ENCODE measurements at regions not wholly inside any gene's neighbourhood (a gene's known extent, or its start where the extent isn't known, plus 50 kb on each side); places are given as distances from the start of the nearest gene placed in this dataset.

DNA sequence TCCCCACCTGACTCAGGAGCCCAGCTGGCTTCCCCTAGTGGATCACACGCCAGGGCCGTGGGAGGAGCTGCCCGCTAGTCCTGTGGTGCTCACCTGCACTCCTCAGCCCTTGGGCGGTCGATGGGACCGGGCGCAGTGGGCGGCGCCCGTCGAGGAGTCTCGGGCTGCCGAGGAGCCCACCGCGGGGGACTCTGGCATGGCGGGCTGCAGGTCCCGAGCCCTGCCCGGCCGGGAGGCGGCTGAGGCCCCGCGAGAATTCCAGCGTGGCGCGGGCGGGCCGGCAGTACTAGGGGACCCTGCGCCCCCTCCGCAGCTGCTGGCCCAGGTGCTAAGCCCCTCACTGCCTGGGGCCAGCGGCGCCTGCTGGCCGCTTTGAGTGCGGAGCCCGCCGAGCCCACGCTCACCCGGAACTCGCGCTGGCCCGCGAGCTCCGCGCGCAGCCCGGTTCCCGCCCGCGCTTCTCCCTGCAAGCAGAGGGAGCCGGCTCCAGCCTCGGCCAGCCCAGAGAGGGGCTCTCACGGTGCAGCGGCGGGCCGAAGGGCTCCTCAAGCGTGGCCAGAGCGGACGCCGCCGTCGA lies 367.9 kb downstream of the TYW1 start:
- FAIRE-seq (no peak), DNase-seq (ENCODE audit: low read depth in 1 of 2, low spot score in 2 of 2) (peak in 1 of 2 experiments; percentile 65)
- Histone ChIP-seq H3K14ac (ENCODE audit: insufficient read length) (no peak overlapping the region), H2AFZ (ENCODE audit: low read length) (no peak overlapping the region), H2BK15ac (ENCODE audit: low read length) (no peak overlapping the region), H3K56ac (replicated peaks; ENCODE audit: insufficient read length, low read depth, low read length) (no peak overlapping the region), H2BK5ac (ENCODE audit: low read depth, low read length) (no peak overlapping the region), H3K36me3 (ENCODE audit: control insufficient read depth in 2 of 4, insufficient read depth in 4 of 4, low read length in 3 of 4) (no peaks in the 10 kb centered on the region), H2BK12ac (ENCODE audit: low read depth, low read length) (no peak overlapping the region), H2AK5ac (ENCODE audit: low read depth, low read length) (no peak overlapping the region), H2BK120ac (replicated peaks; ENCODE audit: low read depth, low read length) (no peak overlapping the region), H3K23me2 (ENCODE audit: low read depth, low read length) (no peaks in the 10 kb centered on the region), H3K4me1 (replicated peaks in 1 of 4; ENCODE audit: control insufficient read depth in 3 of 4, insufficient read depth in 4 of 4, low read length in 3 of 4) (no peaks in the 10 kb centered on the region), H3K9ac (replicated peaks in 1 of 4; ENCODE audit: extremely low read depth in 1 of 4, low read depth in 3 of 4, low read length in 3 of 4) (no peak overlapping the region), H3K4me2 (ENCODE audit: insufficient read depth in 1 of 2, low read depth in 2 of 2, low read length in 2 of 2) (no peak overlapping the region; a peak in 1 of 4 replicates), H3K4me3 (ENCODE audit: extremely low read depth in 1 of 4, insufficient read depth in 2 of 4, low read depth in 3 of 4, low read length in 4 of 4) (peak overlapping the region in 1 of 4 experiments; percentile 16; a peak in 1 of 8 replicates), H4K91ac (replicated peaks; ENCODE audit: insufficient read length, low read length) (no peak overlapping the region), H3K27me3 (replicated peaks in 1 of 4; ENCODE audit: control insufficient read depth in 3 of 4, extremely low read depth in 1 of 4, insufficient read depth in 3 of 4, low read length in 3 of 4) (no peaks in the 10 kb centered on the region), H3K79me1 (ENCODE audit: low read depth, low read length) (no peaks in the 10 kb centered on the region), H4K8ac (ENCODE audit: extremely low read depth, insufficient read depth, low read length) (no peak overlapping the region), H3K27ac (ENCODE audit: low read depth, low read length) (no peak overlapping the region), H3K4ac (replicated peaks; ENCODE audit: insufficient read length, low read depth, low read length) (no peak overlapping the region), H2BK20ac (ENCODE audit: low read length) (no peak overlapping the region), H4K5ac (ENCODE audit: insufficient read length, low read depth, low read length) (no peak overlapping the region), H3K79me2 (ENCODE audit: control insufficient read depth in 1 of 2, insufficient read depth in 2 of 2, low read length in 2 of 2) (no peaks in the 10 kb centered on the region), H3K23ac (ENCODE audit: insufficient read length) (no peak overlapping the region), H4K20me1 (replicated peaks in 1 of 2; ENCODE audit: control insufficient read depth in 1 of 2, insufficient read depth in 2 of 2, low read length in 2 of 2) (no peaks in the 10 kb centered on the region), H3K9me3 (ENCODE audit: insufficient read depth in 2 of 2, low read depth in 1 of 2, low read length in 1 of 2) (peaks cover 0 to 8% of the 10 kb centered on the region in 2 experiments; a peak in 1 of 4 replicates), H3K18ac (ENCODE audit: extremely low read depth, low read length) (no peak overlapping the region)
- ChIA-PET CTCF (ENCODE audit: partially characterized antibody) (interaction anchor here (0.9 to 1.6 kb wide), 2 partner anchors 14 to 240 kb away, joined by 3 to 6 read pairs; no protein-coding TSS in a partner anchor), POLR2A (ENCODE audit: partially characterized antibody) (interaction anchor here (0.6 to 1.3 kb wide), 3 partner anchors 28 to 882 kb away, joined by 3 read pairs; no protein-coding TSS in a partner anchor)
- WGBS, 2 experiments (ENCODE audit: extremely low coverage in 1 of 2, insufficient coverage in 1 of 2, insufficient read length in 1 of 2, insufficient replicate concordance in 2 of 2, low coverage in 1 of 2, low lambda C conversion rate in 2 of 2, missing lambda C conversion rate in 1 of 2), result 94% methylated on average over 47 of the region's 60 CpGs; no CpG with 5 or more reads in 1 of the 2 experiments
- TF ChIP-seq KDM5A (IDR thresholded peaks at IDR 0.05; ENCODE audit: low read length) (no peak), SUZ12 (IDR thresholded peaks at IDR 0.05; ENCODE audit: low read length) (no peak), YY1 (IDR thresholded peaks at IDR 0.05; ENCODE audit: low read depth, low read length) (no peak), NRF1 (IDR thresholded peaks at IDR 0.05; ENCODE audit: low read depth, low read length) (no peak), POLR2A (IDR thresholded peaks at IDR 0.05; ENCODE audit: control extremely low read depth in 1 of 2, low read depth in 2 of 2, low read length in 2 of 2) (no peak)
- TF ChIP-seq, protein P1, sequence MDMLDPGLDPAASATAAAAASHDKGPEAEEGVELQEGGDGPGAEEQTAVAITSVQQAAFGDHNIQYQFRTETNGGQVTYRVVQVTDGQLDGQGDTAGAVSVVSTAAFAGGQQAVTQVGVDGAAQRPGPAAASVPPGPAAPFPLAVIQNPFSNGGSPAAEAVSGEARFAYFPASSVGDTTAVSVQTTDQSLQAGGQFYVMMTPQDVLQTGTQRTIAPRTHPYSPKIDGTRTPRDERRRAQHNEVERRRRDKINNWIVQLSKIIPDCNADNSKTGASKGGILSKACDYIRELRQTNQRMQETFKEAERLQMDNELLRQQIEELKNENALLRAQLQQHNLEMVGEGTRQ (IDR thresholded peaks at IDR 0.05; ENCODE audit: low read length), result no peak

Measured in H1 (cell line).